Limb (tissue), 2 donors: ENCODE measurements at regions not wholly inside any gene's neighbourhood (a gene's known extent, or its start where the extent isn't known, plus 50 kb on each side); places are given as distances from the start of the nearest gene placed in this dataset.
"Not testable (repeated sequence)": the region's sequence is repeated elsewhere in the genome, so short reads cannot be mapped to it uniquely, and the experiment has no call there.

Experiments
- DNase-seq, 2 donors: peaks; one replicate each; pipeline ENCODE4 v3.0.0-alpha.2; 2016; ENCODE audit errors: extremely low spot score in 2 of 2

- no peak for DNase-seq
These were observed 530.8 kb downstream of the NSUN3 start for GRCh38 chr3:94593526-94594150.

GRCh38 chr3:94596141-94596540 is 533.3 kb downstream of the NSUN3 start:
- no peak for DNase-seq

- DNase-seq, result no peak
These were observed 534.2 kb downstream of the NSUN3 start for GRCh38 chr3:94596887-94597566.

GRCh38 chr3:94607778-94608177 is 544.9 kb downstream of the NSUN3 start:
- DNase-seq, result no peak

GRCh38 chr3:94609908-94610307 is 547.0 kb downstream of the NSUN3 start:
- no peak for DNase-seq

- no peak for DNase-seq
These were observed 548.7 kb downstream of the NSUN3 start for GRCh38 chr3:94611596-94611995.

- no peak for DNase-seq
These were observed 549.8 kb downstream of the NSUN3 start for GRCh38 chr3:94612631-94613030.

GRCh38 chr3:94614192-94614591 is 551.3 kb downstream of the NSUN3 start:
- no peak for DNase-seq

- no peak for DNase-seq
These were observed 552.6 kb downstream of the NSUN3 start for GRCh38 chr3:94615275-94616065.

- peak in 1 of 2 donors; percentile 29 for DNase-seq
These were observed 554.0 kb downstream of the NSUN3 start for GRCh38 chr3:94616833-94617232.

- DNase-seq, result no peak
These were observed 554.5 kb downstream of the NSUN3 start for GRCh38 chr3:94617312-94617711.

GRCh38 chr3:94619643-94620042 is 556.8 kb downstream of the NSUN3 start:
- no peak for DNase-seq

- DNase-seq, result no peak
These were observed 563.7 kb downstream of the NSUN3 start for GRCh38 chr3:94626573-94626972.

- DNase-seq, result no peak
These were observed 564.8 kb downstream of the NSUN3 start for GRCh38 chr3:94627689-94628088.

GRCh38 chr3:94643400-94643799 is 580.5 kb downstream of the NSUN3 start:
- DNase-seq, result no peak

GRCh38 chr3:94645790-94646189 is 582.9 kb downstream of the NSUN3 start:
- no peak for DNase-seq

- no peak for DNase-seq
These were observed 584.3 kb downstream of the NSUN3 start for GRCh38 chr3:94647131-94647530.

- not testable (repeated sequence) for DNase-seq
These were observed 585.7 kb downstream of the NSUN3 start for GRCh38 chr3:94648270-94649180.

- no peak for DNase-seq
These were observed 591.2 kb downstream of the NSUN3 start for GRCh38 chr3:94654096-94654495.

- DNase-seq, result no peak
These were observed 603.1 kb downstream of the NSUN3 start for GRCh38 chr3:94665922-94666321.

GRCh38 chr3:94671078-94671477 is 608.2 kb downstream of the NSUN3 start:
- DNase-seq, result no peak
